Thoracic aorta (tissue), 2 donors: ENCODE measurements at regions not wholly inside any gene's neighbourhood (a gene's known extent, or its start where the extent isn't known, plus 50 kb on each side); places are given as distances from the start of the nearest gene placed in this dataset.

Experiments
- ATAC-seq: fragments of 150-250 bp; one replicate; pipeline ENCODE4 v1.8.0; 2017; ENCODE audit warnings: low read depth; ENCODE audit not compliant: insufficient number of reproducible peaks, low FRiP score
- DNase-seq: peaks from one replicate; pipeline ENCODE4 v3.0.0-alpha.2; 2020; ENCODE audit warnings: low spot score
- H3K27ac ChIP-seq, 2 donors: fragments of 200-600 bp; sonication (generic); 1 replicate in 1 of 2; 2 replicates in 1 of 2; pipeline ENCODE4 v1.5.1; 2016; ENCODE audit warnings: mild to moderate bottlenecking in 2 of 2, moderate library complexity in 2 of 2
- H3K27me3 ChIP-seq: fragments of 200-600 bp; sonication (generic); replicated peaks from 2 replicates; pipeline ENCODE4 v1.6.0; 2016; ENCODE audit warnings: mild to moderate bottlenecking; ENCODE audit not compliant: insufficient read depth
- H3K36me3 ChIP-seq: fragments of 200-600 bp; sonication (generic); one replicate; pipeline ENCODE4 v1.5.1; 2016
- H3K4me1 ChIP-seq, 2 donors: fragments of 200-600 bp; sonication (generic); 1 replicate in 1 of 2; 2 replicates in 1 of 2; pipeline versions ENCODE4 v1.5.1 to v1.6.0; 2016; ENCODE audit warnings: low read depth in 2 of 2, mild to moderate bottlenecking in 1 of 2; ENCODE audit not compliant: control insufficient read depth in 1 of 2
- H3K4me3 ChIP-seq: fragments of 200-600 bp; sonication (generic); 2 replicates; pipeline ENCODE4 v1.5.1; 2016; ENCODE audit warnings: mild to moderate bottlenecking
- H3K9me3 ChIP-seq: fragments of 200-600 bp; sonication (generic); 2 replicates; pipeline ENCODE4 v1.5.1; 2016
- CTCF ChIP-seq: fragments of 200-600 bp; sonication (generic); IDR thresholded peaks from one replicate; pipeline ENCODE4 v1.5.1; 2019; ENCODE audit warnings: antibody characterized with exemption

- no peak overlapping the region for H3K4me3 ChIP-seq
- no peaks in the 10 kb centered on the region for H3K4me1 ChIP-seq
- no peaks in the 10 kb centered on the region for H3K9me3 ChIP-seq
- ATAC-seq (no peak), DNase-seq (no peak)
- H3K36me3 ChIP-seq, result no peaks in the 10 kb centered on the region
- H3K27ac ChIP-seq, result no peak overlapping the region
- TF ChIP-seq CTCF, result no peak
- no peaks in the 10 kb centered on the region for H3K27me3 ChIP-seq
These were observed 143.2 kb upstream of the VLDLR start for GRCh38 chr9:2478421-2478820.

GRCh38 chr9:2479056-2479565 is 142.5 kb upstream of the VLDLR start:
- DNase-seq, result no peak
- H3K36me3 ChIP-seq, result no peaks in the 10 kb centered on the region
- H3K4me3 ChIP-seq, result no peak overlapping the region
- no peak for ATAC-seq
- no peaks in the 10 kb centered on the region for H3K4me1 ChIP-seq
- no peak overlapping the region for H3K27ac ChIP-seq
- no peaks in the 10 kb centered on the region for H3K9me3 ChIP-seq
- no peak for TF ChIP-seq CTCF
- H3K27me3 ChIP-seq, result no peaks in the 10 kb centered on the region

- no peaks in the 10 kb centered on the region for H3K9me3 ChIP-seq
- H3K4me3 ChIP-seq, result no peak overlapping the region
- no peaks in the 10 kb centered on the region for H3K36me3 ChIP-seq
- H3K27me3 ChIP-seq, result no peaks in the 10 kb centered on the region
- DNase-seq (no peak), ATAC-seq (no peak)
- no peak overlapping the region for H3K27ac ChIP-seq
- H3K4me1 ChIP-seq, result no peaks in the 10 kb centered on the region
- no peak for TF ChIP-seq CTCF
These were observed 141.2 kb upstream of the VLDLR start for GRCh38 chr9:2480255-2480837.

GRCh38 chr9:2481216-2481615 is 140.4 kb upstream of the VLDLR start:
- no peaks in the 10 kb centered on the region for H3K4me1 ChIP-seq
- no peak overlapping the region for H3K4me3 ChIP-seq
- H3K27ac ChIP-seq, result no peak overlapping the region
- no peaks in the 10 kb centered on the region for H3K9me3 ChIP-seq
- H3K27me3 ChIP-seq, result no peaks in the 10 kb centered on the region
- DNase-seq (no peak), ATAC-seq (no peak)
- TF ChIP-seq CTCF, result no peak
- no peaks in the 10 kb centered on the region for H3K36me3 ChIP-seq

- Histone ChIP-seq H3K4me3 (no peak overlapping the region), H3K27me3 (no peaks in the 10 kb centered on the region), H3K27ac (no peak overlapping the region), H3K4me1 (no peaks in the 10 kb centered on the region), H3K9me3 (no peaks in the 10 kb centered on the region), H3K36me3 (no peaks in the 10 kb centered on the region)
- ATAC-seq (no peak), DNase-seq (no peak)
- TF ChIP-seq CTCF, result no peak
These were observed 134.6 kb upstream of the VLDLR start for GRCh38 chr9:2486988-2487387.
